ENCODE measurements at regions not wholly inside any gene's neighbourhood (a gene's known extent, or its start where the extent isn't known, plus 50 kb on each side); places are given as distances from the start of the nearest gene placed in this dataset.

- Histone ChIP-seq H3K9me3 (ENCODE audit: control insufficient read depth in 5 of 5, low read length in 5 of 5) (no peaks in the 10 kb centered on the region), H3K4me3 (ENCODE audit: low read depth in 1 of 5, low read length in 5 of 5) (no peak overlapping the region), H3K36me3 (ENCODE audit: control insufficient read depth in 5 of 5, insufficient read depth in 5 of 5, low read length in 5 of 5) (no peaks in the 10 kb centered on the region), H3K4me1 (ENCODE audit: control insufficient read depth in 5 of 5, insufficient read depth in 5 of 5, low read length in 5 of 5) (no peaks in the 10 kb centered on the region), H3K9ac (ENCODE audit: low read length in 5 of 5) (no peak overlapping the region), H3K27ac (ENCODE audit: low read depth, low read length) (no peak overlapping the region), H3K27me3 (ENCODE audit: control insufficient read depth in 5 of 5, insufficient read depth in 4 of 5, low read length in 5 of 5) (peaks cover 0 to 4% (median 0%) of the 10 kb centered on the region in 5 donors)
Measured at GRCh38 chr15:100781961-100782530, 97.6 kb upstream of the ALDH1A3 start.

GRCh38 chr15:100783291-100783690 lies 96.3 kb upstream of the ALDH1A3 start:
- H3K27me3 ChIP-seq (ENCODE audit: control insufficient read depth in 5 of 5, insufficient read depth in 4 of 5, low read length in 5 of 5): peaks cover 0 to 4% (median 0%) of the 10 kb centered on the region in 5 donors
- no peaks in the 10 kb centered on the region for H3K4me1 ChIP-seq (ENCODE audit: control insufficient read depth in 5 of 5, insufficient read depth in 5 of 5, low read length in 5 of 5)
- H3K9me3 ChIP-seq (ENCODE audit: control insufficient read depth in 5 of 5, low read length in 5 of 5): no peaks in the 10 kb centered on the region
- no peak overlapping the region for H3K9ac ChIP-seq (ENCODE audit: low read length in 5 of 5)
- no peaks in the 10 kb centered on the region for H3K36me3 ChIP-seq (ENCODE audit: control insufficient read depth in 5 of 5, insufficient read depth in 5 of 5, low read length in 5 of 5)
- no peak overlapping the region for H3K27ac ChIP-seq (ENCODE audit: low read depth, low read length)
- H3K4me3 ChIP-seq (ENCODE audit: low read depth in 1 of 5, low read length in 5 of 5): no peak overlapping the region

- Histone ChIP-seq H3K9ac (ENCODE audit: low read length in 5 of 5) (no peak overlapping the region), H3K27ac (ENCODE audit: low read depth, low read length) (no peak overlapping the region), H3K4me1 (ENCODE audit: control insufficient read depth in 5 of 5, insufficient read depth in 5 of 5, low read length in 5 of 5) (no peaks in the 10 kb centered on the region), H3K9me3 (ENCODE audit: control insufficient read depth in 5 of 5, low read length in 5 of 5) (no peaks in the 10 kb centered on the region), H3K27me3 (ENCODE audit: control insufficient read depth in 5 of 5, insufficient read depth in 4 of 5, low read length in 5 of 5) (peaks cover 0 to 4% (median 0%) of the 10 kb centered on the region in 5 donors), H3K4me3 (ENCODE audit: low read depth in 1 of 5, low read length in 5 of 5) (no peak overlapping the region), H3K36me3 (ENCODE audit: control insufficient read depth in 5 of 5, insufficient read depth in 5 of 5, low read length in 5 of 5) (no peaks in the 10 kb centered on the region)
Measured at GRCh38 chr15:100783760-100784492, 95.7 kb upstream of the ALDH1A3 start.

GRCh38 chr15:100784493-100785180 lies 95.0 kb upstream of the ALDH1A3 start:
- no peak overlapping the region for H3K27ac ChIP-seq (ENCODE audit: low read depth, low read length)
- no peak overlapping the region for H3K9ac ChIP-seq (ENCODE audit: low read length in 5 of 5)
- peaks cover 0 to 4% (median 0%) of the 10 kb centered on the region in 5 donors for H3K27me3 ChIP-seq (ENCODE audit: control insufficient read depth in 5 of 5, insufficient read depth in 4 of 5, low read length in 5 of 5)
- H3K9me3 ChIP-seq (ENCODE audit: control insufficient read depth in 5 of 5, low read length in 5 of 5): no peaks in the 10 kb centered on the region
- H3K4me3 ChIP-seq (ENCODE audit: low read depth in 1 of 5, low read length in 5 of 5): no peak overlapping the region
- H3K36me3 ChIP-seq (ENCODE audit: control insufficient read depth in 5 of 5, insufficient read depth in 5 of 5, low read length in 5 of 5): no peaks in the 10 kb centered on the region
- H3K4me1 ChIP-seq (ENCODE audit: control insufficient read depth in 5 of 5, insufficient read depth in 5 of 5, low read length in 5 of 5): no peaks in the 10 kb centered on the region

GRCh38 chr15:100785181-100786138 lies 94.2 kb upstream of the ALDH1A3 start:
- Histone ChIP-seq H3K4me1 (ENCODE audit: control insufficient read depth in 5 of 5, insufficient read depth in 5 of 5, low read length in 5 of 5) (no peaks in the 10 kb centered on the region), H3K27me3 (ENCODE audit: control insufficient read depth in 5 of 5, insufficient read depth in 4 of 5, low read length in 5 of 5) (peaks cover 0 to 3% (median 0%) of the 10 kb centered on the region in 5 donors), H3K27ac (ENCODE audit: low read depth, low read length) (no peak overlapping the region), H3K36me3 (ENCODE audit: control insufficient read depth in 5 of 5, insufficient read depth in 5 of 5, low read length in 5 of 5) (no peaks in the 10 kb centered on the region), H3K9ac (ENCODE audit: low read length in 5 of 5) (no peak overlapping the region), H3K4me3 (ENCODE audit: low read depth in 1 of 5, low read length in 5 of 5) (no peak overlapping the region), H3K9me3 (ENCODE audit: control insufficient read depth in 5 of 5, low read length in 5 of 5) (no peaks in the 10 kb centered on the region)

- Histone ChIP-seq H3K36me3 (ENCODE audit: control insufficient read depth in 5 of 5, insufficient read depth in 5 of 5, low read length in 5 of 5) (no peaks in the 10 kb centered on the region), H3K27ac (ENCODE audit: low read depth, low read length) (no peak overlapping the region), H3K9ac (ENCODE audit: low read length in 5 of 5) (no peak overlapping the region), H3K9me3 (ENCODE audit: control insufficient read depth in 5 of 5, low read length in 5 of 5) (no peaks in the 10 kb centered on the region), H3K4me3 (ENCODE audit: low read depth in 1 of 5, low read length in 5 of 5) (no peak overlapping the region), H3K4me1 (ENCODE audit: control insufficient read depth in 5 of 5, insufficient read depth in 5 of 5, low read length in 5 of 5) (no peaks in the 10 kb centered on the region), H3K27me3 (ENCODE audit: control insufficient read depth in 5 of 5, insufficient read depth in 4 of 5, low read length in 5 of 5) (peaks cover 0 to 3% (median 0%) of the 10 kb centered on the region in 5 donors)
Measured at GRCh38 chr15:100786139-100786531, 93.5 kb upstream of the ALDH1A3 start.

- Histone ChIP-seq H3K27me3 (ENCODE audit: control insufficient read depth in 5 of 5, insufficient read depth in 4 of 5, low read length in 5 of 5) (peaks cover 0 to 3% (median 0%) of the 10 kb centered on the region in 5 donors), H3K36me3 (ENCODE audit: control insufficient read depth in 5 of 5, insufficient read depth in 5 of 5, low read length in 5 of 5) (no peaks in the 10 kb centered on the region), H3K4me3 (ENCODE audit: low read depth in 1 of 5, low read length in 5 of 5) (no peak overlapping the region), H3K9ac (ENCODE audit: low read length in 5 of 5) (no peak overlapping the region), H3K9me3 (ENCODE audit: control insufficient read depth in 5 of 5, low read length in 5 of 5) (no peaks in the 10 kb centered on the region), H3K4me1 (ENCODE audit: control insufficient read depth in 5 of 5, insufficient read depth in 5 of 5, low read length in 5 of 5) (no peaks in the 10 kb centered on the region), H3K27ac (ENCODE audit: low read depth, low read length) (no peak overlapping the region)
Measured at GRCh38 chr15:100786901-100787566, 92.6 kb upstream of the ALDH1A3 start.

GRCh38 chr15:100787567-100788417 lies 91.8 kb upstream of the ALDH1A3 start:
- Histone ChIP-seq H3K27me3 (ENCODE audit: control insufficient read depth in 5 of 5, insufficient read depth in 4 of 5, low read length in 5 of 5) (peaks cover 0 to 3% (median 0%) of the 10 kb centered on the region in 5 donors), H3K4me3 (ENCODE audit: low read depth in 1 of 5, low read length in 5 of 5) (no peak overlapping the region), H3K9ac (ENCODE audit: low read length in 5 of 5) (no peak overlapping the region), H3K27ac (ENCODE audit: low read depth, low read length) (no peak overlapping the region), H3K9me3 (ENCODE audit: control insufficient read depth in 5 of 5, low read length in 5 of 5) (no peaks in the 10 kb centered on the region), H3K36me3 (ENCODE audit: control insufficient read depth in 5 of 5, insufficient read depth in 5 of 5, low read length in 5 of 5) (no peaks in the 10 kb centered on the region), H3K4me1 (ENCODE audit: control insufficient read depth in 5 of 5, insufficient read depth in 5 of 5, low read length in 5 of 5) (no peaks in the 10 kb centered on the region)

All from subcutaneous abdominal adipose tissue (tissue), 5 donors.